GM18505 (cell line): ENCODE measurements at regions not wholly inside any gene's neighbourhood (a gene's known extent, or its start where the extent isn't known, plus 50 kb on each side); places are given as distances from the start of the nearest gene placed in this dataset.

Experiments
- ATAC-seq: cut with Tn5 transposase; IDR thresholded peaks from one replicate; pipeline ENCODE4 v1.9.1; 2021; ENCODE audit not compliant: unreplicated experiment
- POLR2A ChIP-seq: IDR thresholded peaks from 4 replicates; pipeline ENCODE4 v1.6.1; 2011; ENCODE audit warnings: borderline replicate concordance; ENCODE audit not compliant: insufficient read depth, insufficient read length; ENCODE audit errors: extremely low read depth

GRCh38 chr15:94125698-94126097 lies 105.7 kb upstream of the MCTP2 start:
- ATAC-seq: no peak
- no peak for TF ChIP-seq POLR2A

- no peak for ATAC-seq
- no peak for TF ChIP-seq POLR2A
These were observed 106.2 kb upstream of the MCTP2 start for GRCh38 chr15:94125156-94125555.

GRCh38 chr15:94122516-94122915 lies 108.8 kb upstream of the MCTP2 start:
- no peak for ATAC-seq
- no peak for TF ChIP-seq POLR2A

GRCh38 chr15:94119923-94120775 lies 111.2 kb upstream of the MCTP2 start:
- peak; percentile 100 for ATAC-seq
- no peak for TF ChIP-seq POLR2A

GRCh38 chr15:94119298-94119811 lies 112.0 kb upstream of the MCTP2 start:
- ATAC-seq: peak; percentile 9
- no peak for TF ChIP-seq POLR2A

GRCh38 chr15:94110476-94111130 lies 120.8 kb upstream of the MCTP2 start:
- ATAC-seq: no peak
- no peak for TF ChIP-seq POLR2A

- no peak for TF ChIP-seq POLR2A
These were observed 123.7 kb upstream of the MCTP2 start for GRCh38 chr15:94107652-94108051.

GRCh38 chr15:94105760-94106159 lies 125.6 kb upstream of the MCTP2 start:
- TF ChIP-seq POLR2A: no peak
- ATAC-seq: no peak

More at GRCh38 chr15:94107652-94108051, 123.7 kb upstream of the MCTP2 start:
- no peak for ATAC-seq

GRCh38 chr15:94100863-94101262 lies 130.5 kb upstream of the MCTP2 start:
- no peak for ATAC-seq
- no peak for TF ChIP-seq POLR2A

- no peak for ATAC-seq
- TF ChIP-seq POLR2A: no peak
These were observed 131.8 kb upstream of the MCTP2 start for GRCh38 chr15:94099574-94099960.

- no peak for ATAC-seq
- TF ChIP-seq POLR2A: no peak
These were observed 132.3 kb upstream of the MCTP2 start for GRCh38 chr15:94098921-94099573.

- no peak for TF ChIP-seq POLR2A
- no peak for ATAC-seq
These were observed 133.8 kb upstream of the MCTP2 start for GRCh38 chr15:94097552-94097951.

- ATAC-seq: no peak
- no peak for TF ChIP-seq POLR2A
These were observed 137.1 kb upstream of the MCTP2 start for GRCh38 chr15:94094310-94094709.
